ENCODE measurements at regions not wholly inside any gene's neighbourhood (a gene's known extent, or its start where the extent isn't known, plus 50 kb on each side); places are given as distances from the start of the nearest gene placed in this dataset.

- no peak for TF ChIP-seq CTCF (IDR thresholded peaks at IDR 0.05)
- TF ChIP-seq POLR2AphosphoS5 (IDR thresholded peaks at IDR 0.05): no peak
These were observed 427.9 kb upstream of the ERCC4 start for GRCh38 chr16:13492046-13492445.
